NCI-H2171 (cell line): ENCODE measurements at regions not wholly inside any gene's neighbourhood (a gene's known extent, or its start where the extent isn't known, plus 50 kb on each side); places are given as distances from the start of the nearest gene placed in this dataset.
"Not testable (repeated sequence)": the region's sequence is repeated elsewhere in the genome, so short reads cannot be mapped to it uniquely, and the experiment has no call there.

Experiments
- DNase-seq: peaks from one replicate; lab custom pipeline; 2025; lab: John Stamatoyannopoulos, UW

DNA sequence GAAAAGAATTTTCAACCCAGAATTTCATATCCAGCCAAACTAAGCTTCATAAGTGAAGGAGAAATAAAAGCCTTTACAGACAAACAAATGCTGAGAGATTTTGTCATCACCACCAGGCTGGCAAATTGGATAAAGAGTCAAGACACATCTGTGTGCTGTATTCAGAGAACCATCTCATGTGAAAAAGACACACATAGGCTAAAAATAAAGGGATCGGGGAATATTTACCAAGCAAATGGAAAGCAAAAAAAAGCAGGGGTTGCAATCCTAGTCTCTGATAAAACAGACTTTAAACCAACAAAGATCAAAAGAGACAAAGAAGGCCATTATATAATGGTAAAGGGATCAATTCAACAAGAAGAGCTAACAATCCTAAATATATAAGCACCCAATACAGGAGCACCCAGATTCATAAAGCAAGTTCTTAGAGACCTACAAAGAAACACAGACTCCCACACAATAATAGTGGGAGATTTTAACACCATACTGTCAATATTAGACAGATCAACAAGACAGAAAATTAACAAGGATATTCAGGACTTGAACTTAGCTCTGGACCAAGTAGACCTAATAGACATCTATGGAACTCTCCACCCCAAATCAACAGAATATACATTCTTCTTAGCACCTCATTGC, 55.9 kb upstream of the ACSM6 start:
- not testable (repeated sequence) for DNase-seq

GRCh38 chr10:95134490-95134889, 59.5 kb upstream of the ACSM6 start:
- DNase-seq: no peak

GRCh38 chr10:95133997-95134396, 60.0 kb upstream of the ACSM6 start:
- no peak for DNase-seq

- DNase-seq: peak; percentile 22
These were observed 60.9 kb upstream of the ACSM6 start for GRCh38 chr10:95133016-95133752.

DNA sequence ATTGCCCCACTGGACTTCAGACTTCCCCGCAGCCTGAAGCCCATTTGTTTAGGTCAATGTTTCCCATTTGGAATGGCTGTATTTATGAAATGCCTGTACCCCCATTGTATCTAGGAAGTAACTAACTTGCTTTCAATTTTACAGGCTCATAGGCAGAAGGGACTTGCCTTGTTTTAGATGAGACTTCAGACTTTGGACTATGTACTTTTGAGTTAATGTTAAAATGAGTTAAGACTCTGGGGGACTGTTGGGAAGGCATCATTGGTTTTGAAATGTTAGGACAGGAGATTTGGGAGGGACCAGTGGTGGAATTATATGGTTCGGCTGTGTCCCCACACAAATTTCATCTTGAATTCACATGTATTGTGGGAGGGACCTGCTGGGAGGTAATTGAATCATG, 61.1 kb upstream of the CYP2C8 start:
- not testable (repeated sequence) for DNase-seq

DNA sequence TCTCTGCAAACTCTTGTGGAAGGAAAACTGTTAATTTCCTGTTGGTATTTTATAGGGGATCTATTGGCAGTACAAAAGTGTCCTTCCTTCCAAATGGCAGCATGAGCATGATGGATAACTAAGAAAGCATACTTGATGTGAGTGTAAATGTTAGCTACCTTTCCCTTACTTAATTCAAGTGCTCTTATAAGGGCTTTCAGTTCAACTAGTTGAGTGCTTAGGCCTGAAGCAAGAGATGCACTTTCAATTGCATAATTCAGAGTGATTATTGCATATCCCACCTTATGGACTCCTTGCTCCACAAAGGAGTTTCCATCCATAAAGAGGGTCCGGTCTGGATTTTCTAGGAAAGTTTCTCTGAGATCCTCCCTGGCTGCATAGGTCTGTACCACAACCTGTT, 56.3 kb upstream of the CYP2C8 start:
- DNase-seq: no peak

DNA sequence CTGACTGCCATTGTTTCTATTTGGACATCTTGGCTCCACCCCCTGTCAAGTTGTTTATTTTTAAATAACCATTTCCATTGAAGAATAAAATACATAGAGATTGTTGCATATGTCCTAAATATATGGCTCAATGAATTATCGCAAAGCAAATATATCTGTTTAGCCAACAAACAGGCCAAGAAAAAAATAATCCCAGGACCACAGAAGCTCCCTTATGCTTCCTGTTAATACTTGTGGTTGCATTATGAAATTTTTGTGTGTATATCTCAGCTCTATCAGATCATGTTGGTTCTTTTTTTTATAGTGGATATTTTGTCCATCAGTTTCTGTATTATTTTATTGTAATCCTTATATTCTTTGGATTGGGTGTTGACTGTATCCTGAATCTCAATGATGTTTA, 53.4 kb upstream of the CYP2C8 start:
- no peak for DNase-seq

- DNase-seq: no peak
These were observed 52.6 kb upstream of the CYP2C8 start for GRCh38 chr10:95121904-95122303.
